Liver (tissue), 7 donors: ENCODE measurements at regions not wholly inside any gene's neighbourhood (a gene's known extent, or its start where the extent isn't known, plus 50 kb on each side); places are given as distances from the start of the nearest gene placed in this dataset.

Experiments used
- DNase-seq: peaks from one replicate; pipeline ENCODE4 v3.0.0-alpha.2; 2017; ENCODE audit warnings: low spot score
- H3K27ac ChIP-seq, 2 donors: one replicate each; pipeline ENCODE4 v1.7.0; 2013; ENCODE audit warnings: inconsistent platforms in 2 of 2, low read length in 2 of 2, control low read depth in 1 of 2, low read depth in 1 of 2, mild to moderate bottlenecking in 1 of 2
- H3K27me3 ChIP-seq, 4 donors: one replicate each; pipeline versions ENCODE4 v1.6.1 to v1.7.0; 2013; ENCODE audit warnings: low read length in 3 of 4, inconsistent platforms in 1 of 4, mild to moderate bottlenecking in 1 of 4, moderate library complexity in 1 of 4; ENCODE audit not compliant: control insufficient read depth in 4 of 4, insufficient read depth in 4 of 4
- H3K36me3 ChIP-seq, 4 donors: one replicate each; pipeline versions ENCODE4 v1.6.1 to v1.7.0; 2013; ENCODE audit warnings: low read length in 3 of 4, mild to moderate bottlenecking in 3 of 4, low read depth in 1 of 4, moderate library complexity in 1 of 4; ENCODE audit not compliant: control insufficient read depth in 4 of 4, insufficient read depth in 3 of 4
- H3K4me1 ChIP-seq, 4 donors: one replicate each; pipeline versions ENCODE4 v1.6.1 to v1.7.0; 2013; ENCODE audit warnings: low read length in 3 of 4, mild to moderate bottlenecking in 3 of 4, moderate library complexity in 1 of 4; ENCODE audit not compliant: control insufficient read depth in 4 of 4, insufficient read depth in 4 of 4
- H3K4me3 ChIP-seq, 3 donors: one replicate each; pipeline versions ENCODE4 v1.6.1 to v1.7.0; 2013; ENCODE audit warnings: low read length in 3 of 3, control low read depth in 1 of 3, low read depth in 1 of 3, mild to moderate bottlenecking in 1 of 3
- H3K9ac ChIP-seq, 2 donors: one replicate each; pipeline ENCODE4 v1.7.0; 2013; ENCODE audit warnings: low read length in 2 of 2, mild to moderate bottlenecking in 2 of 2, moderate library complexity in 2 of 2, control low read depth in 1 of 2, low read depth in 1 of 2
- H3K9me3 ChIP-seq, 4 donors: one replicate each; pipeline versions ENCODE4 v1.6.1 to v1.7.0; 2013; ENCODE audit warnings: low read length in 3 of 4; ENCODE audit not compliant: control insufficient read depth in 4 of 4
- EGR1 ChIP-seq, 2 donors: IDR thresholded peaks; 2 replicates each; pipeline ENCODE4 v1.6.1; 2016 to 2018; ENCODE audit warnings: antibody characterized with exemption in 2 of 2, low read depth in 2 of 2
- FOXA1 ChIP-seq: IDR thresholded peaks from 2 replicates; pipeline ENCODE4 v1.6.1; 2016; ENCODE audit warnings: antibody characterized with exemption
- FOXA2 ChIP-seq: IDR thresholded peaks from 2 replicates; pipeline ENCODE4 v1.6.1; 2016; ENCODE audit warnings: antibody characterized with exemption
- GABPA ChIP-seq, 2 donors: IDR thresholded peaks in 1 of 2; conservative IDR thresholded peaks in 1 of 2; 2 replicates each; pipeline ENCODE4 v1.6.1; 2016; ENCODE audit warnings: antibody characterized with exemption in 2 of 2, mild to moderate bottlenecking in 1 of 2, moderate library complexity in 1 of 2
- HNF4A ChIP-seq, 2 donors: conservative IDR thresholded peaks; 2 replicates each; pipeline ENCODE4 v1.6.1; 2016; ENCODE audit warnings: antibody characterized with exemption in 2 of 2, mild to moderate bottlenecking in 2 of 2
- JUND ChIP-seq, 2 donors: IDR thresholded peaks; 2 replicates each; pipeline ENCODE4 v1.6.1; 2016; ENCODE audit warnings: antibody characterized with exemption in 2 of 2
- NR2F2 ChIP-seq: IDR thresholded peaks from 2 replicates; pipeline ENCODE4 v1.6.1; 2016; ENCODE audit warnings: antibody characterized with exemption
- RXRA ChIP-seq, 2 donors: IDR thresholded peaks; 2 replicates each; pipeline ENCODE4 v1.6.1; 2017 to 2018; ENCODE audit warnings: antibody characterized with exemption in 2 of 2, mild to moderate bottlenecking in 1 of 2
- SP1 ChIP-seq: IDR thresholded peaks from 2 replicates; pipeline ENCODE4 v1.6.1; 2018; ENCODE audit warnings: antibody characterized with exemption, mild to moderate bottlenecking
- TAF1 ChIP-seq: conservative IDR thresholded peaks from 2 replicates; pipeline ENCODE4 v1.6.1; 2016; ENCODE audit warnings: antibody characterized with exemption, mild to moderate bottlenecking
- YY1 ChIP-seq: IDR thresholded peaks from 2 replicates; pipeline ENCODE4 v1.6.1; 2016; ENCODE audit warnings: antibody characterized with exemption, mild to moderate bottlenecking
- ZBTB33 ChIP-seq: IDR thresholded peaks from 2 replicates; pipeline ENCODE4 v1.6.1; 2016; ENCODE audit warnings: antibody characterized with exemption
- WGBS: extraction: QIAGEN DNeasy Blood & Tissue Kit; methylation state at CpG from one replicate; pipeline ENCODE4 v1.1.7; 2013; 5-methylcytosine and 5-hydroxymethylcytosine counted together
- TF ChIP-seq, protein P1 (sequence below): IDR thresholded peaks from 2 replicates; pipeline ENCODE4 v1.6.1; 2016; ENCODE audit warnings: antibody characterized with exemption
- TF ChIP-seq, protein P2 (sequence below): IDR thresholded peaks from 2 replicates; pipeline ENCODE4 v1.6.1; 2016; ENCODE audit warnings: antibody characterized with exemption, mild to moderate bottlenecking
- donor health status: healthy.
- donor health status: healthy.
- donor health status: healthy.
- donor health status: healthy.

GRCh38 chr18:78693429-78693828 is 286.2 kb upstream of the SALL3 start:
- no peak for DNase-seq
- H3K9me3 ChIP-seq: no peaks in the 10 kb centered on the region
- H3K9ac ChIP-seq: no peak overlapping the region
- no peak overlapping the region for H3K27ac ChIP-seq
- no peaks in the 10 kb centered on the region for H3K27me3 ChIP-seq
- 85% methylated on average over 7 of the region's 7 CpGs for WGBS
- no peaks in the 10 kb centered on the region for H3K36me3 ChIP-seq
- TF ChIP-seq FOXA2 (no peak), NR2F2 (no peak), TAF1 (no peak), HNF4A (conservative IDR thresholded peaks at IDR 0.05) (no peak), FOXA1 (no peak)
- TF ChIP-seq, protein P1, sequence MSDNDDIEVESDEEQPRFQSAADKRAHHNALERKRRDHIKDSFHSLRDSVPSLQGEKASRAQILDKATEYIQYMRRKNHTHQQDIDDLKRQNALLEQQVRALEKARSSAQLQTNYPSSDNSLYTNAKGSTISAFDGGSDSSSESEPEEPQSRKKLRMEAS: no peak
- H3K4me3 ChIP-seq: no peak overlapping the region
- H3K4me1 ChIP-seq: no peaks in the 10 kb centered on the region

- WGBS: 80% methylated on average over 21 of the region's 21 CpGs
- H3K4me3 ChIP-seq: no peak overlapping the region
These were observed 282.8 kb upstream of the SALL3 start for GRCh38 chr18:78696698-78697435.

DNA sequence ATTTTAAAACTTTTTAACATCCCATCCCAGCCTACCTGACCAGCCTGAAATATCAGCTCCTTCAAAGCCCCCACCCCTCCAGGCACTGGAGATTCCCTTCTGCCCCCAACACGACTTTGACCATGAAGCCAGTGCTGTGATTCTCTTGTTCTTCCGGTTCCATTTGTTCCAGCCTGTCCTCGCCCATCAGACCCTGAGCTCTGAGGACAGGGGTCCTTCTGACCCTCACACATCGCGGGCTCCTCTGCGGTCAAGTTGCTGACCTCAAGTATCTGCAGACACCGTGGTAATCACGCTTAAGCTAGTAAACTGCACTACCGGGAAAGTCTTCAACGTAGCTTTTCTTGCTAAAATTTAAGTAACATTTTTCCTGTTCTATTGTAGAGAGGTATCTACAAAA is 282.2 kb upstream of the SALL3 start:
- Histone ChIP-seq H3K36me3 (no peaks in the 10 kb centered on the region), H3K4me3 (no peak overlapping the region), H3K27ac (no peak overlapping the region), H3K27me3 (no peaks in the 10 kb centered on the region), H3K9ac (no peak overlapping the region), H3K9me3 (no peaks in the 10 kb centered on the region), H3K4me1 (no peaks in the 10 kb centered on the region)
- TF ChIP-seq SP1 (no peak), NR2F2 (no peak), HNF4A (conservative IDR thresholded peaks at IDR 0.05) (no peak), GABPA (IDR thresholded peaks at IDR 0.05 in 1 of 2, conservative IDR thresholded peaks at IDR 0.05 in 1 of 2) (no peak), EGR1 (IDR thresholded peaks at IDR 0.05; ENCODE audit: low read depth in 2 of 2) (no peak), ZBTB33 (no peak), FOXA1 (no peak), JUND (IDR thresholded peaks at IDR 0.05) (no peak), RXRA (IDR thresholded peaks at IDR 0.05) (no peak), YY1 (no peak), FOXA2 (no peak)
- TF ChIP-seq, protein P2, sequence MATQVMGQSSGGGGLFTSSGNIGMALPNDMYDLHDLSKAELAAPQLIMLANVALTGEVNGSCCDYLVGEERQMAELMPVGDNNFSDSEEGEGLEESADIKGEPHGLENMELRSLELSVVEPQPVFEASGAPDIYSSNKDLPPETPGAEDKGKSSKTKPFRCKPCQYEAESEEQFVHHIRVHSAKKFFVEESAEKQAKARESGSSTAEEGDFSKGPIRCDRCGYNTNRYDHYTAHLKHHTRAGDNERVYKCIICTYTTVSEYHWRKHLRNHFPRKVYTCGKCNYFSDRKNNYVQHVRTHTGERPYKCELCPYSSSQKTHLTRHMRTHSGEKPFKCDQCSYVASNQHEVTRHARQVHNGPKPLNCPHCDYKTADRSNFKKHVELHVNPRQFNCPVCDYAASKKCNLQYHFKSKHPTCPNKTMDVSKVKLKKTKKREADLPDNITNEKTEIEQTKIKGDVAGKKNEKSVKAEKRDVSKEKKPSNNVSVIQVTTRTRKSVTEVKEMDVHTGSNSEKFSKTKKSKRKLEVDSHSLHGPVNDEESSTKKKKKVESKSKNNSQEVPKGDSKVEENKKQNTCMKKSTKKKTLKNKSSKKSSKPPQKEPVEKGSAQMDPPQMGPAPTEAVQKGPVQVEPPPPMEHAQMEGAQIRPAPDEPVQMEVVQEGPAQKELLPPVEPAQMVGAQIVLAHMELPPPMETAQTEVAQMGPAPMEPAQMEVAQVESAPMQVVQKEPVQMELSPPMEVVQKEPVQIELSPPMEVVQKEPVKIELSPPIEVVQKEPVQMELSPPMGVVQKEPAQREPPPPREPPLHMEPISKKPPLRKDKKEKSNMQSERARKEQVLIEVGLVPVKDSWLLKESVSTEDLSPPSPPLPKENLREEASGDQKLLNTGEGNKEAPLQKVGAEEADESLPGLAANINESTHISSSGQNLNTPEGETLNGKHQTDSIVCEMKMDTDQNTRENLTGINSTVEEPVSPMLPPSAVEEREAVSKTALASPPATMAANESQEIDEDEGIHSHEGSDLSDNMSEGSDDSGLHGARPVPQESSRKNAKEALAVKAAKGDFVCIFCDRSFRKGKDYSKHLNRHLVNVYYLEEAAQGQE: no peak
- no peak for DNase-seq
- WGBS: 84% methylated on average over 10 of the region's 10 CpGs

More at GRCh38 chr18:78696698-78697435, 282.8 kb upstream of the SALL3 start:
- Histone ChIP-seq H3K27ac (no peak overlapping the region), H3K4me1 (no peaks in the 10 kb centered on the region), H3K36me3 (no peaks in the 10 kb centered on the region), H3K9ac (no peak overlapping the region), H3K9me3 (no peaks in the 10 kb centered on the region), H3K27me3 (no peaks in the 10 kb centered on the region)
- no peak for TF ChIP-seq EGR1 (IDR thresholded peaks at IDR 0.05; ENCODE audit: low read depth in 2 of 2)
- TF ChIP-seq FOXA2: no peak
- no peak for DNase-seq
